Sigmoid colon (tissue), 3 donors: ENCODE measurements at regions not wholly inside any gene's neighbourhood (a gene's known extent, or its start where the extent isn't known, plus 50 kb on each side); places are given as distances from the start of the nearest gene placed in this dataset.

Source experiments
- POLR2A ChIP-seq, 2 donors: fragments of 450-650 bp; IDR thresholded peaks; one replicate each; pipeline ENCODE4 v1.6.1; 2016; ENCODE audit warnings: antibody characterized with exemption in 2 of 2, mild to moderate bottlenecking in 2 of 2, moderate library complexity in 2 of 2
- TF ChIP-seq, protein P1 (sequence below), 4 experiments: fragments of 450-650 bp in 3 of 4; fragments of 200-600 bp in 1 of 4; IDR thresholded peaks; one replicate each; pipeline ENCODE4 v1.5.1; 2016 to 2019; ENCODE audit warnings: antibody characterized with exemption in 4 of 4, mild to moderate bottlenecking in 3 of 4, moderate library complexity in 2 of 4

DNA sequence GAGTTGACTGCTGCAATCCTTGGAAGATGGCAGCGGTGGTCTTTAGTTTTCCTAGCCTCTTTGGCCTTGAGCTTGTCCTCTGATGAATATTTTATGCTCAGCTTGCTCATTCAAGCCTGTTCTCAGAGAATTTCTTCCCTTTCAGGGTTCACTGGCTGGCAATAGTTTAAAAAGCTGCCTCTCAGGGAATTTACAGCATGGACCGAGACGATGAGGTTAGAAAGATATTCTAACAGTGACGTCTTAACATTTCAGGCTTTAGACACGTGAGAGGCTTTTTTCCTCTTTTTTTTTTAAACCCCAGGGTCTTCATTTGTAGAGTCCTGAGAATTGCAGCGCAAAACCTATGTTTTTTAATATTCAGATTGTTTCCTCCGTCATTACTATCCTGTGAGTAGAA, 120.3 kb upstream of the CLSTN2 start:
- TF ChIP-seq, protein P1, sequence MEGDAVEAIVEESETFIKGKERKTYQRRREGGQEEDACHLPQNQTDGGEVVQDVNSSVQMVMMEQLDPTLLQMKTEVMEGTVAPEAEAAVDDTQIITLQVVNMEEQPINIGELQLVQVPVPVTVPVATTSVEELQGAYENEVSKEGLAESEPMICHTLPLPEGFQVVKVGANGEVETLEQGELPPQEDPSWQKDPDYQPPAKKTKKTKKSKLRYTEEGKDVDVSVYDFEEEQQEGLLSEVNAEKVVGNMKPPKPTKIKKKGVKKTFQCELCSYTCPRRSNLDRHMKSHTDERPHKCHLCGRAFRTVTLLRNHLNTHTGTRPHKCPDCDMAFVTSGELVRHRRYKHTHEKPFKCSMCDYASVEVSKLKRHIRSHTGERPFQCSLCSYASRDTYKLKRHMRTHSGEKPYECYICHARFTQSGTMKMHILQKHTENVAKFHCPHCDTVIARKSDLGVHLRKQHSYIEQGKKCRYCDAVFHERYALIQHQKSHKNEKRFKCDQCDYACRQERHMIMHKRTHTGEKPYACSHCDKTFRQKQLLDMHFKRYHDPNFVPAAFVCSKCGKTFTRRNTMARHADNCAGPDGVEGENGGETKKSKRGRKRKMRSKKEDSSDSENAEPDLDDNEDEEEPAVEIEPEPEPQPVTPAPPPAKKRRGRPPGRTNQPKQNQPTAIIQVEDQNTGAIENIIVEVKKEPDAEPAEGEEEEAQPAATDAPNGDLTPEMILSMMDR (IDR thresholded peaks at IDR 0.05): no peak
- TF ChIP-seq POLR2A (IDR thresholded peaks at IDR 0.05): no peak
